HCT116 (cell line): ENCODE measurements at regions not wholly inside any gene's neighbourhood (a gene's known extent, or its start where the extent isn't known, plus 50 kb on each side); places are given as distances from the start of the nearest gene placed in this dataset.
A peak's percentile ranks its signal among the peaks of the same experiment; 100 is the strongest.

Experiments
- ATAC-seq: fragments of 200-7000 bp; cut with Tn5 transposase; 2 replicates; pipeline ENCODE4 v1.9.1; 2020; ENCODE audit warnings: mild to moderate bottlenecking, moderate library complexity
- BruUV-seq: library from RNA; stranded (reverse); fragments of 400-500 nt; replicated peaks from 2 replicates; lab custom pipeline; 2021; lab: Mats Ljungman, UMichigan
- CTCF ChIA-PET: fragments of 300-600 bp; sonication (Branson Sonifier 250); formaldehyde crosslinking; loops from one replicate; lab custom pipeline; 2021; ENCODE audit warnings: antibody characterized with exemption; lab: Charles Lee
- POLR2A ChIA-PET: fragments of 300-600, 350-600 bp; sonication (Branson Sonifier 250); formaldehyde crosslinking; loops from one replicate; lab custom pipeline; 2021; ENCODE audit warnings: antibody characterized with exemption; lab: Charles Lee
- RAD21 ChIA-PET, 2 experiments: fragments of 300-600 bp; sonication (Branson Sonifier 250); formaldehyde crosslinking; loops; one replicate each; lab custom pipeline; 2023; ENCODE audit warnings: low total read pairs in 2 of 2; ENCODE audit not compliant: uncharacterized antibody in 2 of 2, unreplicated experiment in 2 of 2, low non-redundant PET in 1 of 2; lab: Charles Lee
- DNase-seq: peaks from one replicate; pipeline ENCODE4 v3.0.0-alpha.2; 2010; ENCODE audit warnings: low read depth, low spot score
- H2AFZ ChIP-seq: fragments of 200-600 bp; shearing (Covaris generic), sonication (generic); 2 replicates; pipeline ENCODE4 v1.6.1; 2017; ENCODE audit warnings: low read depth, mixed run types, mixed read lengths, antibody characterized with exemption, low read length; ENCODE audit not compliant: poor library complexity, severe bottlenecking
- H3K27ac ChIP-seq: 2 replicates; pipeline ENCODE4 v1.5.1; 2012; ENCODE audit warnings: low read depth, low read length
- H3K27me3 ChIP-seq: fragments of 200-600 bp; sonication (generic); 2 replicates; pipeline ENCODE4 v1.6.1; 2016; ENCODE audit warnings: mixed run types, low read length, mixed read lengths; ENCODE audit not compliant: insufficient read depth
- H3K36me3 ChIP-seq, 2 experiments: fragments of 200-500 bp in 1 of 2; fragments of 200-600 bp in 1 of 2; sonication (Bioruptor generic) in 1 of 2; sonication (generic) in 1 of 2; 2 replicates each; pipeline versions ENCODE4 v1.5.1 to v1.6.1; 2014 to 2016; ENCODE audit warnings: low read length in 2 of 2, inconsistent platforms in 1 of 2, mixed read lengths in 1 of 2, mixed run types in 1 of 2; ENCODE audit not compliant: insufficient read depth in 2 of 2, control insufficient read depth in 1 of 2
- H3K4me1 ChIP-seq, 2 experiments: fragments of 200-600 bp in 1 of 2; sonication (generic) in 1 of 2; 2 replicates each; pipeline versions ENCODE4 v1.5.1 to v1.6.1; 2012 to 2017; ENCODE audit warnings: low read length in 2 of 2, inconsistent platforms in 1 of 2, mild to moderate bottlenecking in 1 of 2, mixed read lengths in 1 of 2, mixed run types in 1 of 2, moderate library complexity in 1 of 2; ENCODE audit not compliant: insufficient read depth in 2 of 2, control insufficient read depth in 1 of 2
- H3K4me2 ChIP-seq: fragments of 200-600 bp; sonication (generic); 2 replicates; pipeline ENCODE4 v1.6.1; 2017; ENCODE audit warnings: mixed run types, low read length, mixed read lengths
- H3K4me3 ChIP-seq, 2 experiments: fragments of 200-600 bp in 1 of 2; sonication (generic) in 1 of 2; replicated peaks in 1 of 2; 2 replicates each; pipeline ENCODE4 v1.5.1; 2011 to 2016; ENCODE audit warnings: low read length in 2 of 2, control low read depth in 1 of 2, low read depth in 1 of 2, mild to moderate bottlenecking in 1 of 2, mixed read lengths in 1 of 2, mixed run types in 1 of 2
- H3K79me2 ChIP-seq: fragments of 200-600 bp; sonication (generic); 2 replicates; pipeline ENCODE4 v1.6.1; 2017; ENCODE audit warnings: mild to moderate bottlenecking, mixed run types, low read length, moderate library complexity, mixed read lengths; ENCODE audit not compliant: insufficient read depth
- H3K9ac ChIP-seq: fragments of 200-600 bp; sonication (generic); 2 replicates; pipeline ENCODE4 v1.6.1; 2016; ENCODE audit warnings: low read length, mixed read lengths
- H3K9me2 ChIP-seq: fragments of 200-600 bp; sonication (generic), shearing (Covaris generic); 2 replicates; pipeline ENCODE4 v1.6.1; 2017; ENCODE audit warnings: mixed run types, mild to moderate bottlenecking, moderate library complexity; ENCODE audit not compliant: insufficient read depth
- H3K9me3 ChIP-seq, 2 experiments: fragments of 200-500 bp in 1 of 2; fragments of 200-600 bp in 1 of 2; sonication (Bioruptor generic) in 1 of 2; sonication (generic) in 1 of 2; 2 replicates each; pipeline ENCODE4 v1.6.1; 2014 to 2017; ENCODE audit warnings: low read length in 2 of 2, mixed read lengths in 2 of 2, inconsistent platforms in 1 of 2, low read depth in 1 of 2, mild to moderate bottlenecking in 1 of 2, mixed run types in 1 of 2, moderate library complexity in 1 of 2; ENCODE audit not compliant: control insufficient read depth in 1 of 2, insufficient read depth in 1 of 2
- H4K20me1 ChIP-seq: fragments of 200-600 bp; sonication (generic), shearing (Covaris generic); 2 replicates; pipeline ENCODE4 v1.6.1; 2017; ENCODE audit warnings: mixed run types, mild to moderate bottlenecking, moderate library complexity; ENCODE audit not compliant: insufficient read depth
- EZH2 ChIP-seq: fragments of 200-600 bp; sonication (generic); IDR thresholded peaks from 2 replicates; pipeline ENCODE4 v1.6.1; 2017; ENCODE audit warnings: antibody characterized with exemption, mixed run types
- REST ChIP-seq: IDR thresholded peaks from 2 replicates; pipeline ENCODE4 v1.6.1; 2012; ENCODE audit warnings: low read depth
- SIN3A ChIP-seq: IDR thresholded peaks from 2 replicates; pipeline ENCODE4 v1.6.1; 2012; ENCODE audit warnings: low read depth
- YY1 ChIP-seq: IDR thresholded peaks from 2 replicates; pipeline ENCODE4 v1.6.1; 2011; ENCODE audit warnings: low read length, low read depth, moderate library complexity, mild to moderate bottlenecking; ENCODE audit not compliant: insufficient replicate concordance; ENCODE audit errors: extremely low read depth
- ZBTB33 ChIP-seq: IDR thresholded peaks from 2 replicates; pipeline ENCODE4 v1.6.1; 2011; ENCODE audit warnings: mild to moderate bottlenecking, low read length, moderate library complexity; ENCODE audit not compliant: insufficient replicate concordance; ENCODE audit errors: extremely low read depth
- ZNF274 ChIP-seq: fragments of 200-500 bp; sonication (Bioruptor generic); IDR thresholded peaks from 2 replicates; pipeline ENCODE4 v1.6.1; 2014; ENCODE audit warnings: mild to moderate bottlenecking, low read depth, low read length, inconsistent platforms
- intact Hi-C: fragments of 100-400 bp; cut with micrococcal nuclease; formaldehyde crosslinking; loops from 2 replicates; pipeline ENCODE4 v1.10.0; 2022

- H3K9me2 ChIP-seq: no peaks in the 10 kb centered on the region
- no peaks in the 10 kb centered on the region for H3K27me3 ChIP-seq
- no peak overlapping the region for H3K4me2 ChIP-seq
- ChIA-PET CTCF (interaction anchor here (0.7 kb wide), 1 partner anchor 44 kb away, joined by 3 read pairs; no protein-coding TSS in a partner anchor), RAD21 (interaction anchor here in 1 of 2 experiments (0.6 kb wide), 1 partner anchor 28 kb away, joined by 5 read pairs; no protein-coding TSS in a partner anchor), POLR2A (interaction anchor here (0.6 to 2.1 kb wide), 5 partner anchors 9 to 63 kb away, joined by 3 to 9 read pairs (median 3); no protein-coding TSS in a partner anchor)
- no peaks in the 10 kb centered on the region for H3K36me3 ChIP-seq
- peaks cover 55 to 73% of the 10 kb centered on the region in 2 experiments for H3K4me1 ChIP-seq
- DNase-seq: no peak
- no peak for ATAC-seq
- no TSS peak for BruUV-seq
- no peak overlapping the region; the same call in 1 of the 2 replicates for H3K27ac ChIP-seq
- H3K79me2 ChIP-seq: no peaks in the 10 kb centered on the region
- no peak overlapping the region for H3K9ac ChIP-seq
- no peak for TF ChIP-seq ZNF274
- TF ChIP-seq, all 23 proteins: peak for 0
- intact Hi-C loops: no loop called here
- H2AFZ ChIP-seq: no peak overlapping the region
- H3K4me3 ChIP-seq: no peak overlapping the region
- no peaks in the 10 kb centered on the region for H4K20me1 ChIP-seq
- no peaks in the 10 kb centered on the region for H3K9me3 ChIP-seq
Measured at GRCh38 chr1:8127171-8127641, 101.1 kb upstream of the ERRFI1 start.

GRCh38 chr1:8122477-8123407 is 96.6 kb upstream of the ERRFI1 start:
- Histone ChIP-seq H3K9ac (peak overlapping the region; percentile 61), H4K20me1 (no peaks in the 10 kb centered on the region), H3K27ac (peak overlapping the region; percentile 99), H3K36me3 (no peaks in the 10 kb centered on the region), H3K27me3 (no peaks in the 10 kb centered on the region), H3K9me2 (no peaks in the 10 kb centered on the region), H3K4me2 (peak overlapping the region; percentile 63), H3K79me2 (no peaks in the 10 kb centered on the region), H3K9me3 (no peaks in the 10 kb centered on the region), H2AFZ (no peak overlapping the region), H3K4me3 (no peak overlapping the region), H3K4me1 (peaks cover 69 to 79% of the 10 kb centered on the region in 2 experiments)
- POLR2A ChIA-PET: interaction anchor here (0.8 to 5.3 kb wide), 12 partner anchors 10 to 95 kb away, joined by 3 to 61 read pairs (median 8); no protein-coding TSS in a partner anchor
- TF ChIP-seq REST (no peak), YY1 (peak; percentile 45), EZH2 (no peak), SIN3A (no peak), ZBTB33 (no peak)
- RAD21 ChIA-PET: no interaction called here
- intact Hi-C loops: no loop called here
- no TSS peak for BruUV-seq
- CTCF ChIA-PET: interaction anchor here (1.2 to 1.8 kb wide), 2 partner anchors 43 to 191 kb away, joined by 4 read pairs; no protein-coding TSS in a partner anchor
- ATAC-seq (no peak), DNase-seq (no peak)
